Hematopoietic multipotent progenitor cell (in vitro differentiated cells): ENCODE measurements at regions not wholly inside any gene's neighbourhood (a gene's known extent, or its start where the extent isn't known, plus 50 kb on each side); places are given as distances from the start of the nearest gene placed in this dataset.
"Not testable (repeated sequence)": the region's sequence is repeated elsewhere in the genome, so short reads cannot be mapped to it uniquely, and the experiment has no call there.

ENCODE experiments used
- DNase-seq, 3 donors: peaks; one replicate each; pipeline ENCODE4 v3.0.0-alpha.2; 2011 to 2015; ENCODE audit warnings: low read depth in 2 of 3, low spot score in 2 of 3

DNA sequence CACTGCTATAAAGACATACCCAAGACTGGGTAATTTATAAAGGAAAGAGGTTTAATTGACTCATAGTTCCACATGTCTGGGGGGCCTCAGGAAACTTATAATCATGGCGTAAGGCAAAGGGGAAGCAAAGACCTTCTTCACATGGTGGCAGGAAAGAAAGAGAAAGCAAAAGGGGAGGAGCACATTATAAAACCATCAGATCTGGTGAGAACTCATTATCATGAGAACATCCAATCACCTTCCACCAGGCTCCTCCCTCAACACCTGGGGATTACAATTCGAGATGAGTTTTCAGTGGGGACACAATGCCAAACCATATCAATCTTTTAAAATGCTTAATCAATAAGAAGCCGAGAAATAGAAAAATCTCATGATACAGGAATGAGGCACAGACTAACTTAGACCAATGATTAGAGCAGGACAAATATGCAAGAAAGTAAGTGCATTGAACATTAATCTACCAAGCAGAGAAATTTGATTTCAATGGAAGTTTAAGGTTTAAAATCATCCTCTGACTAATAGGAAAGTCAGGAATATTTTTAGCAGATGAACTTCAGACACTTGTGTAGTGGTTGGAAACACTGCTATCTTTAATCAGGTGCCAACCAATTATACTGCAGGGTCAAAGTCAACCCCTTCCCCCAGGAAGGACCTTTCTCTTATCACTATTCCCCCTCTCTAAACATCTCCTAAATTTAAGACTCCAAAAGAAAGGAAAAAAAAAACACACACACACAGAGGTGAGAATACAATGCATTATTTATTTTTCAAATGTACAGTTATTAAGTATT is 259.2 kb downstream of the IRS1 start:
- DNase-seq: no peak

GRCh38 chr2:226536410-226536809 is 263.2 kb downstream of the IRS1 start:
- no peak for DNase-seq

DNA sequence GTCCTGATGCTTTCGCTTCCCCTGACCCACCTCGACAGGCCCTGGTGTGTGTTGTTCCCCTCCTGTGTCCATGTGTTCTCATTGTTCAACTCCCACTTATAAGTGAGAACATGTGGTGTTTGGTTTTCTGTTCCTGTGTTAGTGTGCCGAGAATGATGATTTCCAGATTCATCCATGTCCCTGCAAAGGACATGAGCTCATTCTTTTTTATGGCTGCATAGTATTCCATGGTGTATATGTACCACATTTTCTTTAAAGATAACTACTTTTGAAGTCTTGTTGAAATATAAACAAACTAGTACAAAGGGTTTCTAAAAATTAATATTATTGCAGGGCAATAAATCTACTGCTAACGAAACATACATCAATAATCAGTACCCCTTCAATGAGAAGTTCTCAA is 266.6 kb downstream of the IRS1 start:
- not testable (repeated sequence) for DNase-seq

GRCh38 chr2:226531061-226531810 is 268.4 kb downstream of the IRS1 start:
- no peak for DNase-seq

GRCh38 chr2:226529556-226529955 is 270.1 kb downstream of the IRS1 start:
- DNase-seq: no peak

GRCh38 chr2:226526716-226527115 is 272.9 kb downstream of the IRS1 start:
- DNase-seq: no peak

DNA sequence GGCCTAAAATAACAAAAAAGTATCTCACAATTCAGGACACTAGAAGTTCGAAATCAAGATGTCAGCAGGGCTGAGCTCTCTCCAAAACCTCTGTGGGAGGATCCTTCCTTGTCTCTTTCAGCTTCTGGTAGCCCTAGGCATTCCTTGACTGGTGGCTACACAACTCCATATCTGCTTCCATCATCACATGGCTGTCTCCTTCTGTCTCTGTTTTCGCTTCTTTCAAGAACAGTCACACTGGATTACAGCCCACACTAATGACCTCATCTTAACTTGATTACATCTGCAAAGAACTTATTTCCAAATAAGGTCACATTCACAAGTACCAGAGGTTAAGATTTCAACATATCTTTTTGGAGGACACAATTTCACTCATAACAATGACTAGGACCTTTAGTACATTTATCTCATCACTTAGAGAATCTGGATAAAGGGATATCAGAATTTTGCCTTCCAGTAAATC is 275.2 kb downstream of the IRS1 start:
- no peak for DNase-seq

DNA sequence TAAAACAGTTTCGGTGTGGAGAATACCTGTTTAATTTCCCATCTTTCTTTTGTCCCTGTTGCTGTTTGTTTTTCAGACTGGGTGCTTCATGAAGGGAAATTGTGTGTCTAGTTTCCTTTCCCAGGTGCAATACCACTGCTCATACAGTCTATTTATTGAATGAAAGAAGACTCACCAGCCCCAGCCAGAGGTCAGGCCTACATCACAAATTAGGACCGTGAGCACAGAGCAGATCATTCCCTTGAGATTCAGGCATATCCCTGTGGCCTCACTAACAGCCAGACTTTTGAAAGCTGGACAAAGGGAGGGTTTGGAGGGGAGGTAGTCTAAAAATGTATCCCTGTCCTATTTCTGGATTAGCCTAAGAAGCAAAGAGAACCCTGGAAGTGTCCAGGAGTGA is 278.9 kb downstream of the IRS1 start:
- DNase-seq: no peak

DNA sequence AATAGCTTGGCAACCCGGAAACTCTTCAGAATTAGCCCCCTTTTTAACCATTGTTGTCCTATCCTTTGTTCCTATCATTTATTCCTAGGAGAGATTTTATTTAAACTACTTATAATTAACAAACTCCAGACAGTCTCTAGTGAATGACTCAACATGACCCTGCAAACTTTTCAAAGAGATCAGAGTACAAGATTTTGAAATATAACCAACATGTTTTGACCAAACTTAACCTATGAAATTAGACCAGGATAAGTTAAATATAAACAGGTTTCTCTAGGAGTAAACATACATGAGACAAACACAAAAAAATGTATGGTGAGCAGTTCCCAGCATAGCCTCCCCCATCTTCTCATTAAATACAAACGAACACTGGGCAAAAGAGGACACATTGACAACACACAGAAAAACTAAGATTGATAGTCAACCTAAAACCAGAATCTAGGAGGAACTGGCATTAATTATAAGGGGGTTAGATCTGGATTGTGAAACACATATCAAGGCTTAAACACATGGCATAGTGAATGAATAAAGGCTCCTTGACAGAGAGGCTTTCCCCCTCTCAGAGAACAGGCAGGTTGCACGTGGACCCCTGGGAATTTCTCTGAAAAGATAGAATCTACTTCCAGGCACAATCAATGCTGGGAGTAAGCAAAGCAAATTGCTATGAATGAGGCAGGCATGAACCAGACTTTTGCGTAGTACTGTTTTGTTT is 284.1 kb downstream of the IRS1 start:
- no peak for DNase-seq

DNA sequence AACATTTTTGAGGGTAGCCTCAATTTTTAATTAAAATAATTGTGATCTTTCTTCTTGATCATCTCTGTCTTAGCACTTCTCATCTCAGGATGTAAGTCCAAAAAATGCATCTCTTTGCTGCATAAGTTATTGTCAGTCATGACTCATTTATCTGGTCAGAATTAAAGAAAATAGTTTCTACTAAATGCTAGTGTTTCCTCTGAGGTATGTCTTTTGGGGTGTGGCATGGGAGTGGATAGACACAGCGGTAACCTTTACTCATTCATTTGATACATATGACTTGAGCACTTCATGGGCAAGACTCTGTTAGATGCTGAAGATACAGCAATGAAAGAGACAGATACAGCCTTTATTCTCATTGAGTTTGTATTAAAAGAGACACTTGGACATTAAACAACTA is 284.7 kb downstream of the IRS1 start:
- no peak for DNase-seq

DNA sequence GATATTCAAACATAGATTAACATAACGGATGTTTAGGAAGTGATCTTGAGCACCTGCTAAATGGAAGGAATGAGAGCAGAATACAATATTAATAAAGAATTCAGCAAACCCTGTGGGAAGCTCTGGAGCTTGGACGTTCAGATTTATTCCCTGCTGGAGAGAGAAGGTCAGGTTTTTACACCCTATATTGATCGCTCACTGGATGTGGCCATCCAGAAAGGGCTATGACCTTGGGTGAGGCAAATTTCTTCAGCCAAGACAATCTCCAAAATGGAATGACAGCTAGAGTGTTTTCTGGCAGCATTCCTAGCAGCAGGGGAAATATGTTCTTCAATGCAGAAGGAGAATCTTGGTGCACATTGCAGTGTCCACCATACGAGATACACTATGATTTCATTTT is 288.3 kb downstream of the IRS1 start:
- no peak for DNase-seq

GRCh38 chr2:226508683-226509082 is 290.9 kb downstream of the IRS1 start:
- DNase-seq: no peak

DNA sequence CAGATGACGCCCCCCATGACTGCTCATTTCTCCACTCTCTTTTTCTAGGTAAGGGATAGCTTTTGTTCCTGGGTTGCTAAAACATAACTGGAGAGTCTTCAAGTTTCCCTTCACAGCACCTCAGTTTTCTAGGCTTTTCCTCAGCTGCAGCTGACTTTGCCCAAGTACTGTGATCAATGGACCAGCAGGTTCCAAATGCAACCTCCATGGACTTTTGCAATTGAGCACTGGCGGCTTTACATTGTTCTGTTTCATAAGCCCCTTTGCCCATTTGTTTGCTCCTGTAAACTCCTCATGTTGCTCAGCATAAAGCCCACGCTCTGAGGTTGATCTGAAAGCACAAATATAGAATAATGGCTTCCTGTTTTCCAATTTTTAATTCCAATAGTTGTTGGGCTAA is 291.6 kb downstream of the IRS1 start:
- no peak for DNase-seq

DNA sequence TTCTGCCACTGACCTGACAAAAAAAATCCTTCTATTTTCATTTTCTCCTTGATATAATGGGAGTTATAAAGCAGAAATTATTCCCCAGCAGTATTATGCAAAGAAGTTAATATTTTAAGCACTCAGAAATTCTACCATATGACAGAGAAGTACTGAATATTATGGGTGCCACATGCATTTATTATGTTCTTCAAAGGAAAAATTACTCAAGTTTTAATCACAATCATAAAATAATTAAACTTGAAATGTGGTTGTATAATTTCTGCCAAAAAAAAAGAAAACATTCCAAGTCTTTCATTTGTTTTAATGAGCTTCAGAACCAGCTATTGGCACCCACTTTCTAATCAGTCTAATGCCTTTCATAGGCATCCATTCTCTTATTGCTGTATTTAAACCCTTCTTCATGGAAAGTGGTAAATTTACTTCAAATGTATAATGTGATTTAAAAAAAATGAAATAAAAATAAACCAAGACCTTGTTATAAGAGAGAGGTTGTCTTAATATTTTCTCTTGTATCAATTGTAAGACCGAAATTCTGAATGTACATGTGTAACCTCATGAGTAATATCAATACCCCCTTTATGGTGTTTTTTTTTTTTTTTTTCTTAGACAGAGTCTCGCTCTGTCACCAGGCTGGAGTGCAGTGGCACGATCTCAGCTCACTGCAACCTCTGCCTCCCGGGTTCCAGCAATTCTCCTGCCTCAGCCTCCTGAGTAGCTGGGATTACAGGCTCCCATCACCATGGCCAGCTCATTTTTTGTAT is 302.3 kb downstream of the IRS1 start:
- no peak for DNase-seq

DNA sequence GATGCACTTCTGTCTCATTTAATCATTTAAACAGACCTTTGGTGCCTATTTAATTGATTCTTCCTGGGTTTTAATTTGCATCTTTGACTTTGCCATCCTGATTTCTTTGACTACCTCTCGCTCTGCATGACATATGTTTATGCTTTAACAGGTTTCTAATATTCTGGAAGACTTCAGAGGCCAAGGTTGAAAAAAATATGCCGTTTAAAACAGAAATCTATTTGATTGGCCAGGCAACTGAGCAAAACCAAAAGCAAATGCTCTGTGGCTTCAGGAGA is 303.4 kb downstream of the IRS1 start:
- DNase-seq: no peak

DNA sequence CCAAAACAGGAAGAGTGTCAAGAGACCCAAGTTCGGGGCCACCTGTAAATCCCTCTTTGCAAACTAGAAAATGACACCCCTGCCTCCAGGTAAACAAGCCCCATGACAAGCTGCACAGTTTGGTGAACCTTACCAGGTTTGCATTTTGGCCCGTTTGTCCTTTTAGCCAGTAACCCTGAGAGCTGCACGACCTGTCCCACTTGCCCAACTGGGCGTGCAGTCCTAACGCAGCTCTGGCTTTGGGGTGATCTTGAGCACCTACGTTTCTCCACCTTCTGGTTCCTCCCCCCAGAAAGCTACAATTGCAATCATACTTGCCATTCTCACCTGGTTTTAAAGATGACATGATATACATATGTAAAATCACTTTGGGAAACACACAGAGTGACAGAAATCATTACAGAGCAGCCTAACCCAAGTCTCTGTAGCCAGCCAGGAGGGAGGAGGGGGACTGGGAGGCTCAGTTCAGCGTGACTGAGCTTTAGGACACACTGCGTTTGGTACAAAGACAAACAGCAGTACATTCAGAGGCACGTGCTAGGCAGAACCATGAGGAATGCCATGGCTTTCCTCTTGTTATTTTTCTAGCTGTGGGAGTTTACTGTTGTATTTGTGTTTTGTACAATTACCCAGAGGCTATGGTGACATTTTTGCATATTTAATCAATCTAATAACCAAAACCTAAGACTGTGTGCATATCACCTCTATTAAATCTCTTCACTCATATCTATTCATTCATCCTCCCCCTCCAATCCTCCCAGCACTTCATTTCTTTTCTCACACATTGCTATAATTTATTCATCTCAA is 304.0 kb downstream of the IRS1 start:
- DNase-seq: no peak

GRCh38 chr2:226491112-226491511 is 308.5 kb downstream of the IRS1 start:
- DNase-seq: no peak

DNA sequence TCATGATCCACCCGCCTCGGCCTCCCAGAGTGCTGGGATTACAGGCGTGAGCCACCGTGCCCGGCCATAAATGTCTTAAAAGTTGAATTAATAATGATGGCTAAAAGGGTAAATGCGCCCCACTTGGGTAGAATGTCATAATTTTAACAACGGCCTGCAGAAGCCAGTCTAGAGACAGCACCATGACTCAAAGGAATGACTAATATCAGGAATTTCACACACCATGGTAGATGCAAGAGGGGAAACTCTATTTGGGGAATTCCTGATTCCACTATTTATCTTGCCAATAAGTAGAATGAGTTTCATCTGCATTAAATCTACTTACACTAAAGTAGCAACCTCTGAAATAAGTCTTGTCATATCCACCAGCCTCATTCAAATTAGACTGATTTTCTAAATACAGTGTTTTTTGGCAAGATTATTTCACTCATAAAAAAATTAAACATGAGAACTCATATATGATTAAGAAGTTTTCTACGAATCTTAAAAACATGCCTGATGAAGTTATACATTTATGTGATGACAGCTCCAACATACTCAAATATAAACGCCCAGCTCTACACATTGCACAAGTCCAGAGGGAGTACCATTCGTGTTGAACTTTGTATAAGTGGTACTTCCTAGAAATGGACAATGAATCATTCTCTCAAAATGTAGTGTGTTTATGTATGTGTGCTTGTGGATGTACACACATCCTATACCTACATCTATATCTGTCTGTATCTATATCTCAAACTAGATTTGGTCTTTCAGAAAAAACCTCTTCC is 309.7 kb downstream of the IRS1 start:
- DNase-seq: no peak

GRCh38 chr2:226488034-226488433 is 311.6 kb downstream of the IRS1 start:
- no peak for DNase-seq
